ENCODE measurements at regions not wholly inside any gene's neighbourhood (a gene's known extent, or its start where the extent isn't known, plus 50 kb on each side); places are given as distances from the start of the nearest gene placed in this dataset.

DNA sequence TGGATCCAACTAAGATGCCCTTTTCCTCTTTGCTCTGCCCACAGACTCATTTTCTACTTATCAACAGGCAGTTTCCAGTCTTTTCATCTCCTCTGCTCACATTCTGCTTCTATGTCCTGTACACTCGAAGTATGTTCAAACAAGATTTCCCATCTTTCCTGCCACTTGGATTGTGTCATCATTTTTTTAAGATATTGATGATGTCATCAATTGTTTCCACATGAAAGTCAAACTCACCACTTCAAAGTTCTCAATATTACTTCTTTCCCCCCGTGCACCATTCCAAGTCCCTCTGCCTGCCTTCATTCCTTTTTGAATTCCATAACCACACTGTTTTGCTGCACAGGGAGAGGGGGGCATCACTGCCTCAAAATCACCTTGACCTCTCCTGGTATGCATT lies 175.0 kb upstream of the RFX3 start:
- SMC1A ChIA-PET (ENCODE audit: uncharacterized antibody, unreplicated experiment) = no interaction called here
- WGBS (ENCODE audit: insufficient coverage, insufficient replicate concordance, low lambda C conversion rate, missing lambda C conversion rate) = 22% methylated on average over 2 of the region's 2 CpGs

DNA sequence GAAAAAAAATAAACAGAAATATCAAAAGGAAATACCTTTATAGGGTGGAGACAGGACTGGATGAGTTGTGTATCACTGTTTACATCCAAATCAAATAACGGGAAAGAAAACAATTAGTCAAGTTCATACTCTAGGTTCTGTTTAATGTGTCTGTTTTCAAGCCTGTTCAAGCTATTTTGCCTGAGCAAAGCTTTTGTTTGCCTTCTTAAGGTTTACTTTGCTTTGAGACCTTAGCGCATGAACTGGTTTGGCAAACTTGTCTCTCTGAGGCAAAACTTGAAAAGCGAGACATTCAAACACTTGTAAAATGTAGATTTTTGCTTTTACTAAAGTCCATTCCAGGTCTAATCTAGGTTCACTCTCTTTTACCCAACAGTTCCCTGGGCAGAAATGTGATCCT lies 174.1 kb upstream of the RFX3 start:
- Histone ChIP-seq H3K27ac (ENCODE audit: control insufficient read depth, insufficient read depth) (no peak overlapping the region), H3K9me3 (replicated peaks; ENCODE audit: control insufficient read depth, insufficient read depth, low read length) (no peaks in the 10 kb centered on the region), H3K27me3 (replicated peaks in 1 of 2; ENCODE audit: control insufficient read depth in 2 of 2, insufficient read depth in 2 of 2, low read length in 1 of 2) (0 out of 4 replicates have a peak, but pooled peaks cover 0 to 1% of the 10 kb centered on the region in 2 experiments), H3K4me1 (ENCODE audit: control insufficient read depth, insufficient read depth, low read length) (no peaks in the 10 kb centered on the region), H3K4me3 (no peak overlapping the region), H3K9ac (ENCODE audit: control insufficient read depth, insufficient read depth, low read length) (no peak overlapping the region), H3K79me2 (ENCODE audit: control insufficient read depth, insufficient read depth, low read length) (no peaks in the 10 kb centered on the region), H4K20me1 (ENCODE audit: control insufficient read depth, insufficient read depth) (no peaks in the 10 kb centered on the region), H2AFZ (ENCODE audit: control insufficient read depth, low read depth, low read length) (no peak overlapping the region), H3K4me2 (ENCODE audit: control insufficient read depth, insufficient read depth) (no peak overlapping the region), H3K36me3 (ENCODE audit: control insufficient read depth in 2 of 2, insufficient read depth in 2 of 2, low read length in 1 of 2) (no peaks in the 10 kb centered on the region)
- FAIRE-seq = no peak
- ChIA-PET SMC1A (ENCODE audit: uncharacterized antibody, unreplicated experiment) (no interaction called here), RAD21 (ENCODE audit: unreplicated experiment) (no interaction called here), POLR2A (interaction anchor here (0.6 kb wide), 1 partner anchor 180 kb away, joined by 3 read pairs; no protein-coding TSS in a partner anchor), CTCF (interaction anchor here (0.9 kb wide), 1 partner anchor 26 kb away, joined by 3 read pairs; no protein-coding TSS in a partner anchor)
- WGBS (ENCODE audit: insufficient coverage, insufficient replicate concordance, low lambda C conversion rate, missing lambda C conversion rate) = 83% methylated on average over 3 of the region's 3 CpGs
- no TSS peak for BruUV-seq (replicated peaks)
- no peak for DNase-seq (ENCODE audit: low read depth, low spot score)
- ATAC-seq = no peak
- intact Hi-C loops (cut with micrococcal nuclease; ENCODE audit: unreplicated experiment) = no loop called here
- in situ Hi-C loops (cut with MboI) = no loop called here
- TF ChIP-seq NKRF (conservative IDR thresholded peaks at IDR 0.05) (no peak), SP1 (IDR thresholded peaks at IDR 0.05; ENCODE audit: low read depth, low read length) (no peak), CREB1 (IDR thresholded peaks at IDR 0.05; ENCODE audit: low read depth) (no peak), ESRRA (IDR thresholded peaks at IDR 0.05; ENCODE audit: low read length) (no peak), RAD21 (IDR thresholded peaks at IDR 0.05; ENCODE audit: insufficient read depth, low read depth, low read length) (no peak), E2F4 (IDR thresholded peaks at IDR 0.05; ENCODE audit: low read depth, low read length) (no peak), SMC3 (IDR thresholded peaks at IDR 0.05; ENCODE audit: borderline replicate concordance, low read length) (no peak), POU2F2 (IDR thresholded peaks at IDR 0.05; ENCODE audit: borderline replicate concordance, low read depth, low read length) (no peak), PRDM15 (CRISPR knock-in tag; IDR thresholded peaks at IDR 0.05) (no peak), MYB (IDR thresholded peaks at IDR 0.05; ENCODE audit: borderline replicate concordance, low read depth, low read length) (no peak)

More for the DNA sequence above, 175.0 kb upstream of the RFX3 start:
- RAD21 ChIA-PET (ENCODE audit: unreplicated experiment) = no interaction called here
- POLR2A ChIA-PET = no interaction called here
- Histone ChIP-seq H3K4me1 (ENCODE audit: control insufficient read depth, insufficient read depth, low read length) (no peaks in the 10 kb centered on the region), H2AFZ (ENCODE audit: control insufficient read depth, low read depth, low read length) (no peak overlapping the region), H4K20me1 (ENCODE audit: control insufficient read depth, insufficient read depth) (no peaks in the 10 kb centered on the region), H3K9me3 (replicated peaks; ENCODE audit: control insufficient read depth, insufficient read depth, low read length) (no peaks in the 10 kb centered on the region), H3K27me3 (replicated peaks in 1 of 2; ENCODE audit: control insufficient read depth in 2 of 2, insufficient read depth in 2 of 2, low read length in 1 of 2) (0 out of 4 replicates have a peak, but pooled peaks cover 0 to 1% of the 10 kb centered on the region in 2 experiments), H3K4me2 (ENCODE audit: control insufficient read depth, insufficient read depth) (no peak overlapping the region), H3K36me3 (ENCODE audit: control insufficient read depth in 2 of 2, insufficient read depth in 2 of 2, low read length in 1 of 2) (no peaks in the 10 kb centered on the region), H3K9ac (ENCODE audit: control insufficient read depth, insufficient read depth, low read length) (no peak overlapping the region), H3K4me3 (no peak overlapping the region), H3K79me2 (ENCODE audit: control insufficient read depth, insufficient read depth, low read length) (no peaks in the 10 kb centered on the region), H3K27ac (ENCODE audit: control insufficient read depth, insufficient read depth) (no peak overlapping the region)
- intact Hi-C loops (cut with micrococcal nuclease; ENCODE audit: unreplicated experiment) = no loop called here
- CTCF ChIA-PET = no interaction called here
- ATAC-seq (no peak), DNase-seq (ENCODE audit: low read depth, low spot score) (no peak), FAIRE-seq (no peak)
- no peak for TF ChIP-seq RBBP5 (conservative IDR thresholded peaks at IDR 0.05)
- peak; percentile 74 for TF ChIP-seq ATF7 (IDR thresholded peaks at IDR 0.05; ENCODE audit: low read depth)
- in situ Hi-C loops (cut with MboI) = no loop called here
- BruUV-seq (replicated peaks) = no TSS peak
